ENCODE measurements at regions not wholly inside any gene's neighbourhood (a gene's known extent, or its start where the extent isn't known, plus 50 kb on each side); places are given as distances from the start of the nearest gene placed in this dataset.
"Not testable (repeated sequence)": the region's sequence is repeated elsewhere in the genome, so short reads cannot be mapped to it uniquely, and the experiment has no call there.

GRCh38 chr9:38952715-38953341, 232.9 kb upstream of the FAM240B start:
- DNase-seq (ENCODE audit: low read depth in 2 of 2); H3K4me3 ChIP-seq (replicated peaks in 1 of 2; ENCODE audit: low read depth in 2 of 2, low read length in 2 of 2): not testable (repeated sequence)

DNA sequence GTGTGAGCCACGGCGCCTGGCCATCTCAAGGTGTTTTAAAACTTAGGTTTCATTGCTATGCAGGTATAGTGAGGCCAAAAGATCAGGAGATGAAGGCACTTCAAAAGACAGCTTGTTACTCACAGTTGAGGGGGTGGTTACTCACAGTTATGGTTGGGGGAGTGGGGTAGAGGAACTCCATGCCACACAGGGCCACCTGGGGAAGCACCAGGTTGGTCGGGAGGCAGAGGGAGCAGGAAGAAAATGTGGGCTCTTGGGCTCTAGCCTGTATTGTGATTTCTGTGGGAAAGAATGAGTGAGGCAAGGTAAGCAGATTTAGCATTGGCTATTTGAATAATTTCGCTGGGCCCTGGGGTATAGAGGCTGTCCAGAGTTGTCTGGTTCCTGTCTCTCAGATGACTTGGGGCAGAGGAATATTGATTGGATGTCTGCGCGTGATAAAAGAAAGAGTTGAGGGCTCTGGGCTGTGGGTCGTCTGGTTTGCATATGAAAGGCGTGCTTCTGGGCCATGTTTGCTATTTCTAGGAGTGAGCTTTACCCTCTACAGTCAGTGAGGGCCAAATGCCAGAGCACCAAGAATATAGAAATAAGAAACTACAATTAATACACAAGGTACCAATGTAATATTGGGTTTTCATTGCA, 226.1 kb upstream of the FAM240B start:
- DNase-seq (ENCODE audit: low read depth in 2 of 2); H3K4me3 ChIP-seq (replicated peaks in 1 of 2; ENCODE audit: low read depth in 2 of 2, low read length in 2 of 2): not testable (repeated sequence)

- DNase-seq (ENCODE audit: low read depth in 2 of 2), result not testable (repeated sequence)
Measured at GRCh38 chr9:38944881-38945449, 225.0 kb upstream of the FAM240B start.

GRCh38 chr9:38940501-38940900, 220.6 kb upstream of the FAM240B start:
- H3K4me3 ChIP-seq (replicated peaks in 1 of 2; ENCODE audit: low read depth in 2 of 2, low read length in 2 of 2); DNase-seq (ENCODE audit: low read depth in 2 of 2): not testable (repeated sequence)

More at GRCh38 chr9:38944881-38945449, 225.0 kb upstream of the FAM240B start:
- not testable (repeated sequence) for H3K4me3 ChIP-seq (replicated peaks in 1 of 2; ENCODE audit: low read depth in 2 of 2, low read length in 2 of 2)

- not testable (repeated sequence) for DNase-seq (ENCODE audit: low read depth in 2 of 2); H3K4me3 ChIP-seq (replicated peaks in 1 of 2; ENCODE audit: low read depth in 2 of 2, low read length in 2 of 2)
Measured at GRCh38 chr9:38938637-38939036, 218.7 kb upstream of the FAM240B start.

DNA sequence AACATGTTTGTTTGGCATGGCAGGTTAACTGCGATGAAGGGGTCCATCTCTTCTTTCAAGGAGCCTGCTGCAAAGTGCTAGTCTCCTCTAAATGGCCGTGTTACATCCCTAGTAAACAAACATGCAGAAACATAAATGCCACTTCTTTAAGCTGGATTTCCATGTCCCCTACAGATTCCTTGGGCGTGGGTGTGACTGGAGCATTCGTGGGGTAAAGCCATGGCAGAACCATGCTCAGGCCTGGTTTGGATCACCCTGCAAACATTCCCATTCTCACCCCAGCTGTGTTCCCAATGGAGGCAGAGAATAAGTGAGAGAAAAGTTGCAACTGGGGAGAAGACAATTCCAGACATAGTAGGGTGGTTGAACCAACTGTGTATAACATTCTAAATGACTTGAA, 208.0 kb upstream of the FAM240B start:
- not testable (repeated sequence) for H3K4me3 ChIP-seq (replicated peaks in 1 of 2; ENCODE audit: low read depth in 2 of 2, low read length in 2 of 2)

DNA sequence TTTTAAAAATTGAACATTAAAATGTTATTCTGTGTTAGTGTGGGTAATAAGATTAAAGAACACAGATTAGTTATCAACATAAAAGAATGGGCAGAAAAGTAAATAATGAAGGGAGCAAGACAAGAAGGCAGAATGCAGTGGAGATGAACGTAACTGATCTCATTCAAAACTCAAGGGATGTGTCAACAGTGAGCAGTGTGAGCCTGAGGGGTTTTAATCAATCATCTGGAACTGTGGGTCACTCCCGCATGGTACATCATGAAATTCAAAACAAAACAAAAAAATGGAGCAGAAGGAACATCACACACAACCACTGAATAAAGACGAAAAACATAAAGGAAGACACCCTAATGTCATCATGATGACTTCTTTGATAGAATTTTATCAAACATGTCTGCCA, 206.6 kb upstream of the FAM240B start:
- not testable (repeated sequence) for H3K4me3 ChIP-seq (replicated peaks in 1 of 2; ENCODE audit: low read depth in 2 of 2, low read length in 2 of 2); DNase-seq (ENCODE audit: low read depth in 2 of 2)

More for the DNA sequence above, 208.0 kb upstream of the FAM240B start:
- DNase-seq (ENCODE audit: low read depth in 2 of 2), result not testable (repeated sequence)

DNA sequence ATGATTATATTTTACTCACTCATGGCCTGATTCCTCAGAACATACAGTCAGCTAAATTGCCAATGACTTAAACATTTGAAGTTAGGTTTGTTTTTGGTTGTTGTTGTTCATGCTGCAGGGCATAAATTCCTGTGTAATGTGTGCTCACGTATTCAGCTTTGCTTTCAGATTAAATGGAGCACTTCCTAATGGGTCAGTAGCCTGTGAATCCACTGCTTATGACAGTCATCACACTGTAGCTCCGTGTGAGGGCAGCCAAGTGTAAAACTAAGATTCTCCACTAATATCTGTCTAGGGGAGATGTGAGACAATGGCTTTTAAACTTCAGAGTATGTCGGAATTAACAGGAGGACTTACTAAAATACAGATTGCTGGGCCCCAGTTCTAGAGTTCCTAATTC, 201.3 kb upstream of the FAM240B start:
- H3K4me3 ChIP-seq (replicated peaks in 1 of 2; ENCODE audit: low read depth in 2 of 2, low read length in 2 of 2), result not testable (repeated sequence)

GRCh38 chr9:38910629-38911028, 190.7 kb upstream of the FAM240B start:
- not testable (repeated sequence) for H3K4me3 ChIP-seq (replicated peaks in 1 of 2; ENCODE audit: low read depth in 2 of 2, low read length in 2 of 2); DNase-seq (ENCODE audit: low read depth in 2 of 2)

More for the DNA sequence above, 201.3 kb upstream of the FAM240B start:
- not testable (repeated sequence) for DNase-seq (ENCODE audit: low read depth in 2 of 2)

- DNase-seq (ENCODE audit: low read depth in 2 of 2), result not testable (repeated sequence)
Measured at GRCh38 chr9:38904719-38905118, 184.8 kb upstream of the FAM240B start.

GRCh38 chr9:38901534-38902177, 181.7 kb upstream of the FAM240B start:
- DNase-seq (ENCODE audit: low read depth in 2 of 2); H3K4me3 ChIP-seq (replicated peaks in 1 of 2; ENCODE audit: low read depth in 2 of 2, low read length in 2 of 2): not testable (repeated sequence)

More at GRCh38 chr9:38904719-38905118, 184.8 kb upstream of the FAM240B start:
- H3K4me3 ChIP-seq (replicated peaks in 1 of 2; ENCODE audit: low read depth in 2 of 2, low read length in 2 of 2), result not testable (repeated sequence)

DNA sequence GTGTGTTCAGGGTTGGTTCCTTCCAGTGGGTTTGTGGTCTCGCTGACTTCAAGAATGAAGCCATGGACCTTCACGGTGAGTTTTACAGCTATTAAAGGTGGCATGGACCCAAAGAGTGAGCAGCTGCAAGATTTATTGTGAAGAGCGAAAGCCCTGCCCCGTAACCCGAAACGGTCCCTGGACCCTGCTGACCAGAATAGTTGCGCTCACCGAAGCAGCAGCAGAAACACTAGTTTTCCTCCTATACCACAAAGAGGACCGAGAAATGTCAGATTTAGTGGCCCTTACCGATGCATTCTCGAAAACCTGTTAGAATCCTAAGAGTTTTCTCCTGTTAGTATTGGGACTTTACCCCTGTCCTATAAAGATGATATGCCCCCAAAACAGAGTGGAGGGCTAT, 176.5 kb upstream of the FAM240B start:
- not testable (repeated sequence) for DNase-seq (ENCODE audit: low read depth in 2 of 2); H3K4me3 ChIP-seq (replicated peaks in 1 of 2; ENCODE audit: low read depth in 2 of 2, low read length in 2 of 2)

DNA sequence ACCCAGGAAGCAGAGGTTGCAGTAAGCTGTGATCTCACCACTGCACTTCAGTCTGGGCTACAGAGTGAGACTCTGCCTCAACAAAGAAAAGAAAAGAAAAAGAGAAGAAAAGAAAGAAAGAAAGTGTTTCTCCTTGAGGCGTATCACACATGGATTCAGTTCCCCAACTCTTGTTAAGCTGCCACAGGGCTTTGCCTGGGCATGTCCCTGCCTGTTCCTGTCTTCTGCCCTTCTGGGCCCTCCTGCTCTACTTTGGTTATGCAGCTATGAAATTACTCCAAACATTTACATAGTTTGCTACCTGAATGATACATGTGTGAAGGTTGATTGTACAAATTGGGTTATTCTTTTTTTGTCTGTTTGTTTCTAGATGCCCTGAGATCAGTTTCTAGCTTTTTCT, 175.3 kb upstream of the FAM240B start:
- not testable (repeated sequence) for H3K4me3 ChIP-seq (replicated peaks in 1 of 2; ENCODE audit: low read depth in 2 of 2, low read length in 2 of 2); DNase-seq (ENCODE audit: low read depth in 2 of 2)

- DNase-seq (ENCODE audit: low read depth in 2 of 2), result not testable (repeated sequence)
Measured at GRCh38 chr9:38892539-38893232, 172.8 kb upstream of the FAM240B start.

DNA sequence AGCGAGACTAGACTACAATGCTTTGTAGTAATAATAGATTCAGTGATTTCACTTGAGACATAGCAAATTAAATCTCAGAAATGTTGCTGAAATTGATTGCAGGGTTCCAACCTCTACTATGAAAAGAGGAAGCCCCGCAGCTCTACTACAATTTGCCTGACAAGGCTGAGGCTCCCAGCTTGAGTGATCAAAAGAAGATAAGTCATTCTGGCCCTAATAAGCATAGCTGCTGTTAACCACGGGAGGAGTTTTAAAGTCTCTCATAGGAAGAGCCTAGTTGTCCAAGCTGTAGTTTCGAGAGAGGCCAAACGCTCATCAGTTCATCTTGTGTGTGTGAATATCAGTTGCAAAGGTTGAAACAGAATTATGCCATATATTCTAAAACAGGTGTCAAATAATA, 166.1 kb upstream of the FAM240B start:
- not testable (repeated sequence) for H3K4me3 ChIP-seq (replicated peaks in 1 of 2; ENCODE audit: low read depth in 2 of 2, low read length in 2 of 2); DNase-seq (ENCODE audit: low read depth in 2 of 2)

More at GRCh38 chr9:38892539-38893232, 172.8 kb upstream of the FAM240B start:
- H3K4me3 ChIP-seq (replicated peaks in 1 of 2; ENCODE audit: low read depth in 2 of 2, low read length in 2 of 2), result not testable (repeated sequence)

- DNase-seq (ENCODE audit: low read depth in 2 of 2); H3K4me3 ChIP-seq (replicated peaks in 1 of 2; ENCODE audit: low read depth in 2 of 2, low read length in 2 of 2): not testable (repeated sequence)
Measured at GRCh38 chr9:38875616-38876015, 155.7 kb upstream of the FAM240B start.

GRCh38 chr9:38871282-38871940, 151.5 kb upstream of the FAM240B start:
- not testable (repeated sequence) for DNase-seq (ENCODE audit: low read depth in 2 of 2); H3K4me3 ChIP-seq (replicated peaks in 1 of 2; ENCODE audit: low read depth in 2 of 2, low read length in 2 of 2)
